DOHH2 (cell line): ENCODE measurements at regions not wholly inside any gene's neighbourhood (a gene's known extent, or its start where the extent isn't known, plus 50 kb on each side); places are given as distances from the start of the nearest gene placed in this dataset.

Experiments used
- CTCF ChIP-seq: fragments of 200-600 bp; sonication (generic); IDR thresholded peaks from one replicate; pipeline ENCODE4 v1.5.1; 2014; ENCODE audit warnings: antibody characterized with exemption, mild to moderate bottlenecking, low read depth, low read length; ENCODE audit not compliant: poor library complexity, severe bottlenecking
- EZH2phosphoT487 ChIP-seq: fragments of 200-600 bp; sonication (generic); IDR thresholded peaks from 2 replicates; pipeline ENCODE4 v1.6.1; 2017; ENCODE audit warnings: borderline replicate concordance, mild to moderate bottlenecking, antibody characterized with exemption, low read length, moderate library complexity, mixed read lengths

GRCh38 chr4:130214268-130214667 is 1118.3 kb downstream of the C4orf33 start:
- no peak for TF ChIP-seq CTCF
- TF ChIP-seq EZH2phosphoT487, result no peak
